Kidney (tissue), 13 donors: ENCODE measurements at regions not wholly inside any gene's neighbourhood (a gene's known extent, or its start where the extent isn't known, plus 50 kb on each side); places are given as distances from the start of the nearest gene placed in this dataset.

ENCODE experiments used
- DNase-seq, 5 donors: peaks; one replicate each; pipeline ENCODE4 v3.0.0-alpha.2; 2013 to 2020
- FAIRE-seq: peaks from 2 replicates; lab custom pipeline; 2012; peaks lifted over from hg19 to GRCh38; lab: Jason Lieb, UNC
- H3K27ac ChIP-seq, 2 donors: one replicate each; pipeline ENCODE4 v1.7.0; 2013; ENCODE audit warnings: low read depth in 2 of 2, low read length in 2 of 2, inconsistent platforms in 1 of 2
- H3K27me3 ChIP-seq: one replicate; pipeline ENCODE4 v1.7.1; 2013; ENCODE audit warnings: low read length, inconsistent platforms; ENCODE audit not compliant: control insufficient read depth, insufficient read depth
- H3K36me3 ChIP-seq, 3 donors: one replicate each; pipeline versions ENCODE4 v1.7.0 to v1.7.1; 2013; ENCODE audit warnings: low read length in 3 of 3, control low read depth in 1 of 3, inconsistent platforms in 1 of 3; ENCODE audit not compliant: insufficient read depth in 3 of 3, control insufficient read depth in 2 of 3
- H3K4me1 ChIP-seq, 3 donors: one replicate each; pipeline versions ENCODE4 v1.7.0 to v1.7.1; 2013; ENCODE audit warnings: low read length in 3 of 3, inconsistent platforms in 1 of 3, low read depth in 1 of 3; ENCODE audit not compliant: control insufficient read depth in 2 of 3, insufficient read depth in 2 of 3
- H3K4me3 ChIP-seq, 3 donors: one replicate each; pipeline versions ENCODE4 v1.7.0 to v1.8.1; 2013; ENCODE audit warnings: low read length in 3 of 3, control low read depth in 1 of 3, inconsistent platforms in 1 of 3
- H3K9ac ChIP-seq, 3 donors: one replicate each; pipeline versions ENCODE4 v1.7.0 to v1.7.1; 2013; ENCODE audit warnings: low read length in 3 of 3, control low read depth in 1 of 3, inconsistent platforms in 1 of 3
- H3K9me3 ChIP-seq, 3 donors: one replicate each; pipeline versions ENCODE4 v1.7.0 to v1.7.1; 2013; ENCODE audit warnings: low read length in 3 of 3, control low read depth in 1 of 3, inconsistent platforms in 1 of 3; ENCODE audit not compliant: control insufficient read depth in 2 of 3, insufficient read depth in 1 of 3
- CTCF ChIP-seq: IDR thresholded peaks from 3 replicates; pipeline ENCODE4 v1.5.1; 2012; ENCODE audit warnings: mild to moderate bottlenecking, moderate library complexity, borderline replicate concordance; ENCODE audit not compliant: insufficient read depth; ENCODE audit errors: extremely low read depth
- intact Hi-C: fragments of 100-400 bp; cut with DNase I; formaldehyde crosslinking; loops from one replicate; pipeline ENCODE4 v1.11.1; 2022
- donor health status: control.
- donor health status: control.
- donor health status: control.
- donor health status: control.
- donor health status: control.
- donor health status: DM: yes; HTN: yes; CAD: no.
- donor health status: Normal renal cell carcinoma (clear cell type).

- TF ChIP-seq CTCF: no peak
- no peak for FAIRE-seq
- DNase-seq: no peak
- intact Hi-C loops: no loop called here
- no peaks in the 10 kb centered on the region for H3K4me1 ChIP-seq
- no peak overlapping the region for H3K9ac ChIP-seq
- H3K27me3 ChIP-seq: no peaks in the 10 kb centered on the region
- H3K36me3 ChIP-seq: no peaks in the 10 kb centered on the region
- no peaks in the 10 kb centered on the region for H3K9me3 ChIP-seq
- no peak overlapping the region for H3K4me3 ChIP-seq
- H3K27ac ChIP-seq: no peak overlapping the region
Observed at GRCh38 chr15:85947936-85948335, 131.7 kb upstream of the AGBL1 start.

GRCh38 chr15:85950101-85950500 is 129.6 kb upstream of the AGBL1 start:
- no peak for FAIRE-seq

GRCh38 chr15:85954586-85954985 is 125.1 kb upstream of the AGBL1 start:
- Histone ChIP-seq H3K36me3 (no peaks in the 10 kb centered on the region), H3K9me3 (no peaks in the 10 kb centered on the region), H3K27ac (no peak overlapping the region), H3K27me3 (no peaks in the 10 kb centered on the region), H3K4me1 (no peaks in the 10 kb centered on the region), H3K9ac (no peak overlapping the region), H3K4me3 (no peak overlapping the region)
- DNase-seq (no peak), FAIRE-seq (no peak)
- no peak for TF ChIP-seq CTCF
- intact Hi-C loops: no loop called here

More at GRCh38 chr15:85950101-85950500, 129.6 kb upstream of the AGBL1 start:
- no peak for TF ChIP-seq CTCF
- no peaks in the 10 kb centered on the region for H3K9me3 ChIP-seq
- H3K9ac ChIP-seq: no peak overlapping the region
- H3K27me3 ChIP-seq: no peaks in the 10 kb centered on the region
- DNase-seq: no peak
- intact Hi-C loops: no loop called here
- no peaks in the 10 kb centered on the region for H3K36me3 ChIP-seq
- no peak overlapping the region for H3K4me3 ChIP-seq
- H3K27ac ChIP-seq: no peak overlapping the region
- no peaks in the 10 kb centered on the region for H3K4me1 ChIP-seq
